SK-N-SH treated with all-trans-retinoic acid at 6 μM for 48 hours (cell line): ENCODE measurements at regions not wholly inside any gene's neighbourhood (a gene's known extent, or its start where the extent isn't known, plus 50 kb on each side); places are given as distances from the start of the nearest gene placed in this dataset.

Experiments
- ATAC-seq: fragments of 200-7000 bp; cut with Tn5 transposase; 3 replicates; pipeline ENCODE4 v1.9.1; 2020; ENCODE audit warnings: mild to moderate bottlenecking, moderate library complexity
- ARNTL ChIP-seq: fragments of 450-650 bp; formaldehyde crosslinking; IDR thresholded peaks from 2 replicates; pipeline ENCODE4 v1.5.0; 2020; ENCODE audit warnings: low read depth, mild to moderate bottlenecking, moderate library complexity, borderline replicate concordance
- CREB5 ChIP-seq: fragments of 250-450 bp; sonication (Bioruptor Pico); IDR thresholded peaks from 2 replicates; pipeline ENCODE4 v1.5.1; 2020; ENCODE audit warnings: low read depth, mild to moderate bottlenecking, moderate library complexity
- CSDC2 ChIP-seq: fragments of 250-450 bp; sonication (Bioruptor Pico); IDR thresholded peaks from 2 replicates; pipeline ENCODE4 v1.5.0; 2020; ENCODE audit warnings: mild to moderate bottlenecking, moderate library complexity
- CSRNP3 ChIP-seq: fragments of 250-450 bp; sonication (Bioruptor Pico); IDR thresholded peaks from 2 replicates; pipeline ENCODE4 v1.5.1; 2021; ENCODE audit warnings: mild to moderate bottlenecking, moderate library complexity
- ESRRG ChIP-seq: fragments of 250-450 bp; sonication (Bioruptor Pico); IDR thresholded peaks from 2 replicates; pipeline ENCODE4 v1.6.1; 2021; ENCODE audit warnings: mild to moderate bottlenecking
- GLIS3 ChIP-seq: fragments of 250-450 bp; sonication (Bioruptor Pico); IDR thresholded peaks from 2 replicates; pipeline ENCODE4 v1.5.0; 2020; ENCODE audit warnings: mild to moderate bottlenecking, moderate library complexity
- ISL1 ChIP-seq: fragments of 250-450 bp; sonication (Bioruptor Pico); IDR thresholded peaks from 2 replicates; pipeline ENCODE4 v2.1.2; 2022; ENCODE audit warnings: mild to moderate bottlenecking, moderate library complexity
- OSR1 ChIP-seq: fragments of 250-450 bp; sonication (Bioruptor Pico); IDR thresholded peaks from 2 replicates; pipeline ENCODE4 v1.8.0; 2022; ENCODE audit warnings: moderate library complexity, mild to moderate bottlenecking, inconsistent platforms
- PATZ1 ChIP-seq: fragments of 250-450 bp; sonication (Bioruptor Pico); IDR thresholded peaks from 2 replicates; pipeline ENCODE4 v1.8.0; 2020; ENCODE audit warnings: mild to moderate bottlenecking, moderate library complexity, borderline replicate concordance
- PPARA ChIP-seq: fragments of 250-450 bp; sonication (Bioruptor Pico); IDR thresholded peaks from 2 replicates; pipeline ENCODE4 v1.5.0; 2020; ENCODE audit warnings: mild to moderate bottlenecking, borderline replicate concordance
- RARB ChIP-seq: fragments of 250-450 bp; sonication (Bioruptor Pico); IDR thresholded peaks from 2 replicates; pipeline ENCODE4 v1.8.0; 2021; ENCODE audit warnings: mild to moderate bottlenecking, moderate library complexity
- SNAI2 ChIP-seq: fragments of 250-450 bp; sonication (Bioruptor Pico); IDR thresholded peaks from 2 replicates; pipeline ENCODE4 v1.5.0; 2020; ENCODE audit warnings: mild to moderate bottlenecking, moderate library complexity
- TCF4 ChIP-seq: fragments of 250-450 bp; sonication (Bioruptor Pico); IDR thresholded peaks from 2 replicates; pipeline ENCODE4 v1.8.0; 2021; ENCODE audit warnings: mild to moderate bottlenecking, moderate library complexity, borderline replicate concordance
- TOX ChIP-seq: fragments of 250-450 bp; sonication (Bioruptor Pico); IDR thresholded peaks from 2 replicates; pipeline ENCODE4 v1.8.0; 2021; ENCODE audit warnings: mild to moderate bottlenecking, moderate library complexity, borderline replicate concordance
- TSHZ2 ChIP-seq: fragments of 250-450 bp; sonication (Bioruptor Pico); IDR thresholded peaks from 2 replicates; pipeline ENCODE4 v1.5.0; 2020; ENCODE audit warnings: mild to moderate bottlenecking, moderate library complexity
- ZFP3 ChIP-seq: fragments of 250-450 bp; sonication (Bioruptor Pico); IDR thresholded peaks from 2 replicates; pipeline ENCODE4 v1.5.0; 2020; ENCODE audit warnings: mild to moderate bottlenecking, moderate library complexity
- ZFP30 ChIP-seq: fragments of 450-650 bp; formaldehyde crosslinking; IDR thresholded peaks from 2 replicates; pipeline ENCODE4 v1.5.0; 2022; ENCODE audit warnings: mild to moderate bottlenecking, moderate library complexity
- ZNF565 ChIP-seq: fragments of 450-650 bp; formaldehyde crosslinking; conservative IDR thresholded peaks from 2 replicates; pipeline ENCODE4 v1.5.0; 2020; ENCODE audit warnings: low read depth, mild to moderate bottlenecking, moderate library complexity
- ZNF70 ChIP-seq: fragments of 450-650 bp; formaldehyde crosslinking; IDR thresholded peaks from 2 replicates; pipeline ENCODE4 v1.5.0; 2020; ENCODE audit warnings: mild to moderate bottlenecking, moderate library complexity

GRCh38 chr19:33919291-33919690 lies 122.6 kb downstream of the KCTD15 start:
- ATAC-seq, result no peak
- TF ChIP-seq ZFP3 (CRISPR knock-in tag) (no peak), ZNF70 (no peak), ARNTL (CRISPR knock-in tag) (no peak), ISL1 (CRISPR knock-in tag) (no peak), ZFP30 (CRISPR knock-in tag) (no peak), TSHZ2 (CRISPR knock-in tag) (no peak), OSR1 (CRISPR knock-in tag) (no peak), SNAI2 (CRISPR knock-in tag) (no peak), CREB5 (CRISPR knock-in tag) (no peak), ZNF565 (no peak), CSRNP3 (CRISPR knock-in tag) (no peak), ESRRG (CRISPR knock-in tag) (no peak)

- TF ChIP-seq ISL1 (CRISPR knock-in tag), result no peak
- no peak for TF ChIP-seq CSRNP3 (CRISPR knock-in tag)
- TF ChIP-seq ZNF70, result no peak
- no peak for TF ChIP-seq GLIS3 (CRISPR knock-in tag)
- no peak for TF ChIP-seq CSDC2
- no peak for TF ChIP-seq PATZ1 (CRISPR knock-in tag)
- TF ChIP-seq PPARA, result no peak
- TF ChIP-seq SNAI2 (CRISPR knock-in tag), result no peak
- no peak for TF ChIP-seq ARNTL (CRISPR knock-in tag)
- ATAC-seq, result no peak
Measured at GRCh38 chr19:33921165-33921564, 124.5 kb downstream of the KCTD15 start.

GRCh38 chr19:33926306-33926705 lies 129.6 kb downstream of the KCTD15 start:
- no peak for ATAC-seq
- no peak for TF ChIP-seq TCF4 (CRISPR knock-in tag)
- no peak for TF ChIP-seq ZNF565
- TF ChIP-seq ARNTL (CRISPR knock-in tag), result no peak
- TF ChIP-seq CSRNP3 (CRISPR knock-in tag), result no peak
- no peak for TF ChIP-seq PPARA
- TF ChIP-seq CSDC2, result no peak
- no peak for TF ChIP-seq ZFP30 (CRISPR knock-in tag)
- TF ChIP-seq OSR1 (CRISPR knock-in tag), result no peak
- TF ChIP-seq RARB, result no peak
- TF ChIP-seq CREB5 (CRISPR knock-in tag), result no peak
- TF ChIP-seq SNAI2 (CRISPR knock-in tag), result no peak
- TF ChIP-seq PATZ1 (CRISPR knock-in tag), result no peak
- TF ChIP-seq ESRRG (CRISPR knock-in tag), result no peak
- no peak for TF ChIP-seq ZNF70
- TF ChIP-seq TOX (CRISPR knock-in tag), result no peak
- TF ChIP-seq, all 23 proteins: peak for 0
